Neural progenitor cell (in vitro differentiated cells): ENCODE measurements at regions not wholly inside any gene's neighbourhood (a gene's known extent, or its start where the extent isn't known, plus 50 kb on each side); places are given as distances from the start of the nearest gene placed in this dataset.

Experiments
- DNase-seq: peaks from one replicate; pipeline ENCODE4 v3.0.0-alpha.2; 2016; ENCODE audit warnings: low spot score
- H2AFZ ChIP-seq: fragments of 200-600 bp; sonication (generic); replicated peaks from 2 replicates; pipeline ENCODE4 v1.6.1; 2016; ENCODE audit warnings: antibody characterized with exemption
- H3F3A ChIP-seq: fragments of 200-600 bp; sonication (generic); 2 replicates; pipeline ENCODE4 v1.6.1; 2016; ENCODE audit warnings: antibody characterized with exemption, low read depth
- H3K27ac ChIP-seq: fragments of 200-600 bp; sonication (generic); 2 replicates; pipeline ENCODE4 v1.5.1; 2016; ENCODE audit warnings: mild to moderate bottlenecking
- H3K27me3 ChIP-seq: fragments of 200-600 bp; sonication (generic); 2 replicates; pipeline ENCODE4 v1.6.1; 2016; ENCODE audit warnings: mild to moderate bottlenecking, moderate library complexity
- H3K36me3 ChIP-seq: fragments of 200-600 bp; sonication (generic); 2 replicates; pipeline ENCODE4 v1.5.1; 2016
- H3K4me1 ChIP-seq: fragments of 200-600 bp; sonication (generic); 2 replicates; pipeline ENCODE4 v1.6.1; 2016; ENCODE audit warnings: mixed run types
- H3K4me2 ChIP-seq: fragments of 200-600 bp; sonication (generic); 2 replicates; pipeline ENCODE4 v1.6.1; 2016
- H3K4me3 ChIP-seq: fragments of 200-600 bp; sonication (generic); 2 replicates; pipeline ENCODE4 v1.5.1; 2016
- H3K79me2 ChIP-seq: fragments of 200-600 bp; sonication (generic); 2 replicates; pipeline ENCODE4 v1.6.1; 2016; ENCODE audit warnings: low read depth
- H3K9ac ChIP-seq: fragments of 200-600 bp; sonication (generic); 2 replicates; pipeline ENCODE4 v1.6.1; 2016
- H3K9me3 ChIP-seq: fragments of 200-600 bp; sonication (generic); 2 replicates; pipeline ENCODE4 v1.5.1; 2016; ENCODE audit warnings: low read depth
- H4K20me1 ChIP-seq: fragments of 200-600 bp; sonication (generic); 2 replicates; pipeline ENCODE4 v1.6.1; 2016; ENCODE audit warnings: low read depth
- H3K27ac Mint-ChIP-seq: 3 replicates; pipeline ENCODE4 v1.8.0; 2021; ENCODE audit warnings: mixed read lengths
- H3K27me3 Mint-ChIP-seq: 2 replicates; pipeline ENCODE4 v1.8.0; 2022; ENCODE audit warnings: low read depth, mild to moderate bottlenecking, inconsistent platforms, moderate library complexity, mixed read lengths; ENCODE audit not compliant: insufficient read depth
- H3K36me3 Mint-ChIP-seq: 3 replicates; pipeline ENCODE4 v1.8.0; 2021; ENCODE audit warnings: mixed read lengths
- H3K4me1 Mint-ChIP-seq: 3 replicates; pipeline ENCODE4 v1.8.0; 2021; ENCODE audit warnings: mixed read lengths
- H3K4me3 Mint-ChIP-seq: 3 replicates; pipeline ENCODE4 v1.8.0; 2021; ENCODE audit warnings: mild to moderate bottlenecking, moderate library complexity, mixed read lengths
- H3K9me3 Mint-ChIP-seq: 3 replicates; pipeline ENCODE4 v1.8.0; 2020; ENCODE audit warnings: mixed read lengths
- EZH2 ChIP-seq: fragments of 200-600 bp; sonication (generic); IDR thresholded peaks from 2 replicates; pipeline ENCODE4 v1.6.1; 2017; ENCODE audit warnings: antibody characterized with exemption, mild to moderate bottlenecking, moderate library complexity
- EZH2phosphoT487 ChIP-seq: fragments of 200-600 bp; sonication (generic); IDR thresholded peaks from 2 replicates; pipeline ENCODE4 v1.6.1; 2017; ENCODE audit warnings: antibody characterized with exemption
- TF ChIP-seq, protein P1 (sequence below): fragments of 200-600 bp; sonication (generic); IDR thresholded peaks from 2 replicates; pipeline ENCODE4 v1.5.1; 2017; ENCODE audit warnings: antibody characterized with exemption, mild to moderate bottlenecking

DNA sequence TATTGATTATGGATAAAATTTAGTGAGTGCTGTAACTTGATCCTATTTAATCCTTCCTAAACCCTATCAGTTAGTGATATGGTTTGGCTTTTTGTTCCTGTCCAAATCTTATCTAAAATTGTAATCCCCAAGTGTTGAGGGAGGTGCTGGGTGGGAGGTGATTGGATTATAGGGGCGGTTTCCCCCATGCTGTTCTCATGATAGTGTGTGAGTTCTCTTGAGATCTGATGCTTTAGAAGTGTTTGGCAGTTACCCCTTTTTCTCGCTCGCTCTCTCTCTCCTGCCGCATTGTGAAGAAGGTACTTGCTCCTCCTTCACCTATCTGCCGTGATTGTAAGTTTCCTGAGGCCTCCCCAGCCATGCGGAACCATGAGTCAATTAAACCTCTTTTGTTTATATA, 134.0 kb upstream of the SUCLG2 start:
- no peaks in the 10 kb centered on the region for H3K27me3 Mint-ChIP-seq
- Histone ChIP-seq H3K36me3 (no peaks in the 10 kb centered on the region), H3K4me3 (no peak overlapping the region), H3K9ac (no peak overlapping the region), H2AFZ (no peak overlapping the region), H3K79me2 (no peaks in the 10 kb centered on the region), H3K4me1 (no peaks in the 10 kb centered on the region), H3K27ac (no peak overlapping the region), H3F3A (no peaks in the 10 kb centered on the region), H3K4me2 (no peak overlapping the region), H4K20me1 (no peaks in the 10 kb centered on the region), H3K9me3 (no peaks in the 10 kb centered on the region), H3K27me3 (no peaks in the 10 kb centered on the region)
- H3K4me1 Mint-ChIP-seq: no peaks in the 10 kb centered on the region
- no peaks in the 10 kb centered on the region for H3K36me3 Mint-ChIP-seq
- no peak overlapping the region for H3K27ac Mint-ChIP-seq
- no peak for DNase-seq
- no peak overlapping the region for H3K4me3 Mint-ChIP-seq
- peaks cover 3% of the 10 kb centered on the region for H3K9me3 Mint-ChIP-seq
- TF ChIP-seq EZH2phosphoT487 (no peak), EZH2 (no peak)
- TF ChIP-seq, protein P1, sequence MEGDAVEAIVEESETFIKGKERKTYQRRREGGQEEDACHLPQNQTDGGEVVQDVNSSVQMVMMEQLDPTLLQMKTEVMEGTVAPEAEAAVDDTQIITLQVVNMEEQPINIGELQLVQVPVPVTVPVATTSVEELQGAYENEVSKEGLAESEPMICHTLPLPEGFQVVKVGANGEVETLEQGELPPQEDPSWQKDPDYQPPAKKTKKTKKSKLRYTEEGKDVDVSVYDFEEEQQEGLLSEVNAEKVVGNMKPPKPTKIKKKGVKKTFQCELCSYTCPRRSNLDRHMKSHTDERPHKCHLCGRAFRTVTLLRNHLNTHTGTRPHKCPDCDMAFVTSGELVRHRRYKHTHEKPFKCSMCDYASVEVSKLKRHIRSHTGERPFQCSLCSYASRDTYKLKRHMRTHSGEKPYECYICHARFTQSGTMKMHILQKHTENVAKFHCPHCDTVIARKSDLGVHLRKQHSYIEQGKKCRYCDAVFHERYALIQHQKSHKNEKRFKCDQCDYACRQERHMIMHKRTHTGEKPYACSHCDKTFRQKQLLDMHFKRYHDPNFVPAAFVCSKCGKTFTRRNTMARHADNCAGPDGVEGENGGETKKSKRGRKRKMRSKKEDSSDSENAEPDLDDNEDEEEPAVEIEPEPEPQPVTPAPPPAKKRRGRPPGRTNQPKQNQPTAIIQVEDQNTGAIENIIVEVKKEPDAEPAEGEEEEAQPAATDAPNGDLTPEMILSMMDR: no peak

GRCh38 chr3:67783281-67784250, 129.2 kb upstream of the SUCLG2 start:
- Histone ChIP-seq H3K79me2 (no peaks in the 10 kb centered on the region), H4K20me1 (no peaks in the 10 kb centered on the region), H3K9ac (no peak overlapping the region), H3K4me1 (no peaks in the 10 kb centered on the region), H3K4me2 (no peak overlapping the region), H2AFZ (no peak overlapping the region), H3K27me3 (no peaks in the 10 kb centered on the region), H3K36me3 (no peaks in the 10 kb centered on the region), H3K9me3 (no peaks in the 10 kb centered on the region), H3K4me3 (no peak overlapping the region), H3F3A (no peaks in the 10 kb centered on the region), H3K27ac (no peak overlapping the region)
- DNase-seq: no peak
- TF ChIP-seq EZH2 (no peak), EZH2phosphoT487 (no peak)
- TF ChIP-seq, protein P1: no peak
- Mint-ChIP-seq H3K4me1 (no peaks in the 10 kb centered on the region), H3K27me3 (no peaks in the 10 kb centered on the region), H3K36me3 (no peaks in the 10 kb centered on the region), H3K9me3 (peaks cover 3% of the 10 kb centered on the region), H3K27ac (no peak overlapping the region), H3K4me3 (no peak overlapping the region)

- no peak for DNase-seq
- H3K9me3 ChIP-seq: no peaks in the 10 kb centered on the region
- H3K4me3 ChIP-seq: no peak overlapping the region
- Mint-ChIP-seq H3K4me3 (no peak overlapping the region), H3K36me3 (no peaks in the 10 kb centered on the region), H3K4me1 (no peaks in the 10 kb centered on the region), H3K27me3 (no peaks in the 10 kb centered on the region), H3K27ac (no peak overlapping the region), H3K9me3 (peaks cover 8% of the 10 kb centered on the region)
- no peaks in the 10 kb centered on the region for H4K20me1 ChIP-seq
- no peak overlapping the region for H3K9ac ChIP-seq
- H3K27ac ChIP-seq: no peak overlapping the region
- no peak overlapping the region for H2AFZ ChIP-seq
- no peaks in the 10 kb centered on the region for H3K79me2 ChIP-seq
- no peaks in the 10 kb centered on the region for H3K4me1 ChIP-seq
- no peak for TF ChIP-seq EZH2
- H3K36me3 ChIP-seq: no peaks in the 10 kb centered on the region
- H3K27me3 ChIP-seq: no peaks in the 10 kb centered on the region
- H3K4me2 ChIP-seq: no peak overlapping the region
- H3F3A ChIP-seq: no peaks in the 10 kb centered on the region
Measured at GRCh38 chr3:67781871-67782270, 127.5 kb upstream of the SUCLG2 start.

DNA sequence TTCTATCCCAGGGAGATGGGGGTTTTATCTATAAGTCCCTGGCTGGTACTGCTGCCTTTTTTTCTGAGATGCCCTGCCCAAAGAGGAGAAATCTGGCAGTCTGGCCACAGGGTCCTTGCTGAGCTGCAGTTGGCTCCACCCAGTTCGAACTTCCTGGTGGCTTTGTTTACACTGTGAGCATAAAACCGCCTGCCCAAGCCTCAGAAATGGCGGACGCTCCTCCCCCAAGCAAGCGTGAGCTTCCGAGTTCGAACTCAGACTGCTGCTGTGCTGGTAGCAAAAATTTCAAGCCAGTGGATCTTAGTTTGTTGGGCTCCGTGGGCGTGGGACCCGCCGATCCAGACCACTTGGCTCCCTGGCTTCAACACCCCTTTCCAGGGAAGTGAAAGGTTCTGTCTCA, 126.8 kb upstream of the SUCLG2 start:
- no peak overlapping the region for H3K27ac Mint-ChIP-seq
- H3K79me2 ChIP-seq: no peaks in the 10 kb centered on the region
- H3K4me1 ChIP-seq: no peaks in the 10 kb centered on the region
- no peaks in the 10 kb centered on the region for H4K20me1 ChIP-seq
- no peaks in the 10 kb centered on the region for H3K4me1 Mint-ChIP-seq
- no peak overlapping the region for H3K4me2 ChIP-seq
- no peaks in the 10 kb centered on the region for H3K27me3 ChIP-seq
- H3K9me3 Mint-ChIP-seq: peaks cover 11% of the 10 kb centered on the region
- no peak overlapping the region for H3K27ac ChIP-seq
- DNase-seq: no peak
- no peak overlapping the region for H3K9ac ChIP-seq
- no peak overlapping the region for H3K4me3 Mint-ChIP-seq
- H2AFZ ChIP-seq: no peak overlapping the region
- no peaks in the 10 kb centered on the region for H3K36me3 Mint-ChIP-seq
- H3K4me3 ChIP-seq: no peak overlapping the region
- no peaks in the 10 kb centered on the region for H3K9me3 ChIP-seq
- TF ChIP-seq EZH2phosphoT487: no peak
- TF ChIP-seq EZH2: no peak
- TF ChIP-seq, protein P1: no peak
- no peaks in the 10 kb centered on the region for H3F3A ChIP-seq
- no peaks in the 10 kb centered on the region for H3K27me3 Mint-ChIP-seq
- no peaks in the 10 kb centered on the region for H3K36me3 ChIP-seq
